ENCODE measurements at regions not wholly inside any gene's neighbourhood (a gene's known extent, or its start where the extent isn't known, plus 50 kb on each side); places are given as distances from the start of the nearest gene placed in this dataset.

- in situ Hi-C loops (cut with MboI; ENCODE audit: low sequenced_read_pairs, unreplicated experiment) = no loop called here
- DNase-seq (ENCODE audit: low spot score) = no peak
- TF ChIP-seq, protein P1, sequence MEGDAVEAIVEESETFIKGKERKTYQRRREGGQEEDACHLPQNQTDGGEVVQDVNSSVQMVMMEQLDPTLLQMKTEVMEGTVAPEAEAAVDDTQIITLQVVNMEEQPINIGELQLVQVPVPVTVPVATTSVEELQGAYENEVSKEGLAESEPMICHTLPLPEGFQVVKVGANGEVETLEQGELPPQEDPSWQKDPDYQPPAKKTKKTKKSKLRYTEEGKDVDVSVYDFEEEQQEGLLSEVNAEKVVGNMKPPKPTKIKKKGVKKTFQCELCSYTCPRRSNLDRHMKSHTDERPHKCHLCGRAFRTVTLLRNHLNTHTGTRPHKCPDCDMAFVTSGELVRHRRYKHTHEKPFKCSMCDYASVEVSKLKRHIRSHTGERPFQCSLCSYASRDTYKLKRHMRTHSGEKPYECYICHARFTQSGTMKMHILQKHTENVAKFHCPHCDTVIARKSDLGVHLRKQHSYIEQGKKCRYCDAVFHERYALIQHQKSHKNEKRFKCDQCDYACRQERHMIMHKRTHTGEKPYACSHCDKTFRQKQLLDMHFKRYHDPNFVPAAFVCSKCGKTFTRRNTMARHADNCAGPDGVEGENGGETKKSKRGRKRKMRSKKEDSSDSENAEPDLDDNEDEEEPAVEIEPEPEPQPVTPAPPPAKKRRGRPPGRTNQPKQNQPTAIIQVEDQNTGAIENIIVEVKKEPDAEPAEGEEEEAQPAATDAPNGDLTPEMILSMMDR (IDR thresholded peaks at IDR 0.05; ENCODE audit: borderline replicate concordance, control extremely low read depth, extremely low read depth, insufficient read depth, missing control alignments) = no peak
These were observed 537.8 kb upstream of the BRINP1 start for GRCh38 chr9:119907056-119907455.

GRCh38 chr9:119905724-119906123, 536.5 kb upstream of the BRINP1 start:
- no peak for DNase-seq (ENCODE audit: low spot score)
- TF ChIP-seq, protein P1 (IDR thresholded peaks at IDR 0.05; ENCODE audit: borderline replicate concordance, control extremely low read depth, extremely low read depth, insufficient read depth, missing control alignments) = no peak
- in situ Hi-C loops (cut with MboI; ENCODE audit: low sequenced_read_pairs, unreplicated experiment) = no loop called here

DNA sequence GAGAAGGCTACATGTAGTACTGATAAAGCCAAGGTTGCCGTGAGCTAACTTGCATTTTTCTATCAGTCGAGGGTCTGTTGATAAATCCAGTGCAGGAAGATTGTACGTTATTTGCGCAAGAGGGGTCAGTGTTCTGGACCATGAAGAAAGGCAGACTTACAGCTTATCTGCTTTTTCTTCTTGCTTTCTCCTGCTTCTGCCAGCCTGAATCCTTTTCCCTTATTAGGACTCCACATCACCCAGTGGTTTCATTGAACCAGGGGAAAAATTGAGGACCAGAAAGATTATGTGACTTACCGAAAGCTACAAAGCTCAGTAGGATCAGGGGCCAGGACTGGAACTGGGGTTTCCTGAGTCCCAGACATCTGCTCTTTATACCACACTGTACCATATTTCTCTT, 534.6 kb upstream of the BRINP1 start:
- TF ChIP-seq, protein P1 (IDR thresholded peaks at IDR 0.05; ENCODE audit: borderline replicate concordance, control extremely low read depth, extremely low read depth, insufficient read depth, missing control alignments) = no peak
- in situ Hi-C loops (cut with MboI; ENCODE audit: low sequenced_read_pairs, unreplicated experiment) = no loop called here
- DNase-seq (ENCODE audit: low spot score) = no peak

DNA sequence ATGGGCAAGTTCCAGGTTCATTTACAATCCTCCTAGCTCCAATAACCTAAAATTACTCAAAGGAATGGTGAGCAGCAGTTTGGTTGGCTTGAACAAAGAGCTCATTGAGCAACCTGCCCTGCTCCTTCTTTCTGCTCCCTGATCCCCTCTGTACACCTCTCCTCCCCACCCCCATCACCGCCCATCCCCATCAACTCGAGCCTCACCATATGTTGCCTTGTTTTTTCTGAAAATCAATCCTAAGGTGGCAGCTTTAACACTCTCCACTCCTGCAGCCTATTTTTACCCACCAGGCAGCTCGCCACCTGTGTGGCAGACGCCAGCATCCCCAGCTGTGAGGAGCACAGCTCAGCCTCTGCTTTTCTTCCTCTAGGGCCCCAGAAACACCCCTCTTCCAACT, 533.4 kb upstream of the BRINP1 start:
- TF ChIP-seq, protein P1 (IDR thresholded peaks at IDR 0.05; ENCODE audit: borderline replicate concordance, control extremely low read depth, extremely low read depth, insufficient read depth, missing control alignments) = no peak
- in situ Hi-C loops (cut with MboI; ENCODE audit: low sequenced_read_pairs, unreplicated experiment) = no loop called here

GRCh38 chr9:119898316-119898715, 529.1 kb upstream of the BRINP1 start:
- DNase-seq (ENCODE audit: low spot score) = no peak
- in situ Hi-C loops (cut with MboI; ENCODE audit: low sequenced_read_pairs, unreplicated experiment) = no loop called here
- TF ChIP-seq, protein P1 (IDR thresholded peaks at IDR 0.05; ENCODE audit: borderline replicate concordance, control extremely low read depth, extremely low read depth, insufficient read depth, missing control alignments) = no peak

More for the DNA sequence above, 533.4 kb upstream of the BRINP1 start:
- no peak for DNase-seq (ENCODE audit: low spot score)

DNA sequence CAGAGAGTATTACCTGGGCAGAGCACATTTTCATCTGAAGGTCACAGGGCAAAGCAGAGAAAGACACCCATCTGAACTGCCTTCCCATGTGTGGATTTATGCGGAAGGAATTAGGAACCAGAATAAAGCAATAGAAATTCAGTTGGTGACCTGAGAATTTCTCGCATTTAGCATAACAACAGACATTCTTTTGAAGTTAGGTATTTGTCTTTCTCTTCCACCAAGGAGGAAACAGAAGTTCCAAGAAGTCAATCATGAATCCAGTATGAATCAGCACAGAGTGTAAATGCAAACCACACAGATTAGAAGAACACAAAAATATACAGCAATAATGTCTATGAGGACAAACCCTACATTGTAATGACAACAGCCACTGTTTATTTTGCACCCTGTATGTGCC, 515.2 kb upstream of the BRINP1 start:
- TF ChIP-seq, protein P1 (IDR thresholded peaks at IDR 0.05; ENCODE audit: borderline replicate concordance, control extremely low read depth, extremely low read depth, insufficient read depth, missing control alignments) = no peak
- in situ Hi-C loops (cut with MboI; ENCODE audit: low sequenced_read_pairs, unreplicated experiment) = no loop called here

DNA sequence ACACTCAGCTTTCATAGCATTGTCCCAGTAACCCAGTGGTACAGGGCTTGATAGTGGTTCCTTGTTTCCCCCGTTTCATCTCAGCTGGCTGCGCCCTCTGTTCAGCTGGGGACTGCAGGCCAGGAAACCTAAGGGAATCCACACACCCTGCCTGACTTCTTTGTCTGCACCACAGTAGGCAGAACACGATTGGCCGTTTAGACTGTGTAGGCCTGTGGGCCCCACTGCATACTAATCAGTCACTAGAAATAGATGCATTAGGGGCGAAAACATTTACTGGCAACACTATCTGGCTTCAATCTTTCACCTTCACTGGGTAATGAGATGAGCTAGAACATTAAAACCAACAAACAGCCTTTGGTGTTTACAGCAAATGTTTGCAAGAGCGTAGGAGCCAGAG, 512.7 kb upstream of the BRINP1 start:
- TF ChIP-seq, protein P1 (IDR thresholded peaks at IDR 0.05; ENCODE audit: borderline replicate concordance, control extremely low read depth, extremely low read depth, insufficient read depth, missing control alignments) = no peak
- no peak for DNase-seq (ENCODE audit: low spot score)
- in situ Hi-C loops (cut with MboI; ENCODE audit: low sequenced_read_pairs, unreplicated experiment) = no loop called here

More for the DNA sequence above, 515.2 kb upstream of the BRINP1 start:
- DNase-seq (ENCODE audit: low spot score) = no peak
